ENCODE measurements at regions not wholly inside any gene's neighbourhood (a gene's known extent, or its start where the extent isn't known, plus 50 kb on each side); places are given as distances from the start of the nearest gene placed in this dataset.

GRCh38 chr1:4124631-4125145, 224.6 kb upstream of the C1orf174 start:
- H3K27me3 ChIP-seq, result peaks cover 0 to 4% (median 0%) of the 10 kb centered on the region in 9 donors
- WGBS, 4 donors, result 71 to 80% (median 75%) methylated on average over 5 to 6 of the region's 6 CpGs
- no peaks in the 10 kb centered on the region for H3K4me1 ChIP-seq
- H3K36me3 ChIP-seq, result no peaks in the 10 kb centered on the region
- H3K9me3 ChIP-seq, result no peaks in the 10 kb centered on the region
- TF ChIP-seq POLR2A (IDR thresholded peaks at IDR 0.05) (no peak), CTCF (IDR thresholded peaks at IDR 0.05) (no peak)
- no peak overlapping the region for H3K27ac ChIP-seq
- H3K4me3 ChIP-seq, result no peak overlapping the region
- intact Hi-C loops (cut with DNase I), result no loop called here
- no peak for ATAC-seq
- no peak for DNase-seq

- H3K27ac ChIP-seq, result no peak overlapping the region
- intact Hi-C loops (cut with DNase I), result no loop called here
- DNase-seq (no peak), ATAC-seq (no peak)
- H3K36me3 ChIP-seq, result no peaks in the 10 kb centered on the region
- peaks cover 0 to 5% (median 0%) of the 10 kb centered on the region in 9 donors for H3K27me3 ChIP-seq
- no peaks in the 10 kb centered on the region for H3K4me1 ChIP-seq
- H3K9me3 ChIP-seq, result no peaks in the 10 kb centered on the region
- H3K4me3 ChIP-seq, result no peak overlapping the region
- 88 to 90% (median 89%) methylated on average over 9 of the region's 9 CpGs for WGBS, 4 donors
- TF ChIP-seq CTCF (IDR thresholded peaks at IDR 0.05) (no peak), POLR2A (IDR thresholded peaks at IDR 0.05) (no peak)
These were observed 226.2 kb upstream of the C1orf174 start for GRCh38 chr1:4126251-4126650.

GRCh38 chr1:4126731-4127591, 226.9 kb upstream of the C1orf174 start:
- Histone ChIP-seq H3K36me3 (no peaks in the 10 kb centered on the region), H3K9me3 (no peaks in the 10 kb centered on the region), H3K27me3 (peaks cover 0 to 5% (median 0%) of the 10 kb centered on the region in 9 donors), H3K4me3 (no peak overlapping the region), H3K27ac (no peak overlapping the region), H3K4me1 (no peaks in the 10 kb centered on the region)
- WGBS, 4 donors, result 75 to 83% (median 81%) methylated on average over 19 to 20 of the region's 20 CpGs
- DNase-seq (no peak), ATAC-seq (no peak)
- intact Hi-C loops (cut with DNase I), result no loop called here
- TF ChIP-seq CTCF (IDR thresholded peaks at IDR 0.05), result no peak
- no peak for TF ChIP-seq POLR2A (IDR thresholded peaks at IDR 0.05)

- no peak overlapping the region for H3K4me3 ChIP-seq
- intact Hi-C loops (cut with DNase I), result no loop called here
- H3K36me3 ChIP-seq, result no peaks in the 10 kb centered on the region
- WGBS, 4 donors, result 72 to 79% (median 73%) methylated on average over 17 to 23 of the region's 23 CpGs
- H3K27ac ChIP-seq, result no peak overlapping the region
- ATAC-seq, result no peak
- no peaks in the 10 kb centered on the region for H3K4me1 ChIP-seq
- no peak for DNase-seq
- TF ChIP-seq POLR2A (IDR thresholded peaks at IDR 0.05) (no peak), CTCF (IDR thresholded peaks at IDR 0.05) (no peak)
- H3K27me3 ChIP-seq, result peaks cover 0 to 7% (median 0%) of the 10 kb centered on the region in 9 donors
- H3K9me3 ChIP-seq, result no peaks in the 10 kb centered on the region
These were observed 227.6 kb upstream of the C1orf174 start for GRCh38 chr1:4127592-4128140.
